ENCODE measurements at regions not wholly inside any gene's neighbourhood (a gene's known extent, or its start where the extent isn't known, plus 50 kb on each side); places are given as distances from the start of the nearest gene placed in this dataset.
"Not testable (repeated sequence)": the region's sequence is repeated elsewhere in the genome, so short reads cannot be mapped to it uniquely, and the experiment has no call there.

DNA sequence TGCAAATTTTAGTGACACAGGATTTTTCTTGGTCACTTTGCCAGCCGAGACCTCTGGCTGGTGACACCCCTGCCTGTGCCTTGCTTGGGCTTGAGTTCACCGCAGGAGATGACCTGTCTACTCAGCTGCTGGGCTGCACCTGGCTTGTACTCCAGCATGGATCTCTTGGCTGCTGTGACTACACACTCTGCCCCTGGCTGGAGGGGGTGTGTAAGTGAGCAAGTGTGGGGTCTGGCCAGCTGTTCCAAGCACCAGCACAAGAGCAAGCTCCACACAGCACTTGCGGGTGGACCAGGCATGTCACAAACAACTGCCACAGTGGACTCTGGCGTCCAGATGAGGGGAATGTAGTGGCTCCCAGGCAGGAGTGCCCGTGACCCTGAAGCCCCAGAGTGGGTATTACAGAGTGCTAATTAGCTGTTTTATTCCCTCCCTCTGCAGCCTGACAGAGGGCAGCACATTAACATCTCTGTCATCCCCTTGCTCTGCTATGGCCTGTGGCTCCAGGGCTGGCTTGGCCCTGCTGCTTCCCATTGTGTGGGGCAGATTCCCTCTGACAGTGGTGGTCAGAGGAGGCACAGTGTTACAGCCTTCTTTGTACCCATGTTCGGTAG lies 1387.2 kb downstream of the OLFM4 start:
- no peak for DNase-seq

DNA sequence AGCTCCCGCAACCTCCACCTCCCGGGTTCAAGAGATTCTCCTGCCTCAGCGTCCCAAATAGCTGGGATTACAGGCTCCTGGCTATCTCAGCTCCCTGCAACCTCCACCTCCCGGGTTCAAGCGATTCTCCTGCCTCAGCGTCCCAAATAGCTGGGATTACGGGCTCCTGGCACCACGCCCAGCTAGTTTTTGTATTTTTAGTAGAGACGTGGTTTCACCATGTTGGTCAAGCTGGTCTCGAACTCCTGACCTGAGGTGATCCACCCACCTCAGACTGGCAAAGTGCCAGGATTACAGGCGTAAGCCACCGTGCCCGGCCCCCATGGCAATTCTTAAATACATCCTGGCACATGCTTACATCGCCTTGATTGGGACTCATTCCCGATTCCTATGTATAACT lies 1394.3 kb downstream of the OLFM4 start:
- not testable (repeated sequence) for DNase-seq

- DNase-seq: no peak
These were observed 1395.7 kb downstream of the OLFM4 start for GRCh38 chr13:54424344-54424743.

GRCh38 chr13:54433493-54434206 lies 1405.0 kb downstream of the OLFM4 start:
- DNase-seq: no peak

DNA sequence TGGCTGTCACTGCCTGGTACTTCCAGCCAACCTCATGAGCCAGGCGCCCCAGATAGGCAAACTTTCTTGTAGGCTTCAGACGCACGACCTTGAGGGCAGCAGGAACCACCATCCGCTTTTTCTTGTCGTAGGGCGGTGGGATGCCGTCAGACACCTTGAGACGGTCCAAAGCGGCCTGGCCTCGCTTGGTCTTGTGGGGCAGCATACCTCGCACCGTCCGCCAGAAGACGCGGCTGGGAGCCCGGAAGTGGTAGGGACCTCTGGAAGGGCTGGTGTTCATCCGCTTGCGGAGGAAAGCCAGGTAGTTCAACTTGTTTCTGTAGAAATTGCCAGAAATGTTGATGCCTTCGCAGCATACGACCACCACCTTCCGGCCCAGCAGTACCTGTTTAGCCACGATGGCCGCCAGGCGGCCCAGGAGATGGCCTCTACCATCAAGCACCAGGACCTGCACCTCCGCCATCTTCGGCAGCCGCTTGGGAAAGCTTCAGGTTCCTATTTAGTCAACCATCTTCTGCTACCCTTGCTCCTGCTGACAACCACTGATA lies 1412.3 kb downstream of the OLFM4 start:
- DNase-seq: not testable (repeated sequence)

- DNase-seq: no peak
These were observed 1416.8 kb downstream of the OLFM4 start for GRCh38 chr13:54445453-54445852.

DNA sequence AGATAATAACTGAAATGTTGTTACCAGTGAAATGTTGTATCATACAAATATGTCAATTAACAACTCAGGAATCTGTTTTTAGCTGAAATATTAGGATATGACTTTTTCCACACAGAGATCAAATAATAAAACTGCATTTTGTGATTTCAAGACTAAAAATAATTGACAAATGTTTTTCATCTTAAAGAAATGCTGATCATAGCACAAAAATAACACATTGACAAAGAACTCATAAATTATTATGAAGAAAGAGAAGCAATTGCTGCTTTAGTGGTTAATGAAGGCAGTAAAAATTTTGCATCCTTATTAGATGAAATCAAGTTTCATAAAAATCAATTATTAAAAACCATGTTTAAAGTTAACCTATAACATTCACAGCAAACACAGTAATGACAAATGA lies 1417.3 kb downstream of the OLFM4 start:
- no peak for DNase-seq

DNA sequence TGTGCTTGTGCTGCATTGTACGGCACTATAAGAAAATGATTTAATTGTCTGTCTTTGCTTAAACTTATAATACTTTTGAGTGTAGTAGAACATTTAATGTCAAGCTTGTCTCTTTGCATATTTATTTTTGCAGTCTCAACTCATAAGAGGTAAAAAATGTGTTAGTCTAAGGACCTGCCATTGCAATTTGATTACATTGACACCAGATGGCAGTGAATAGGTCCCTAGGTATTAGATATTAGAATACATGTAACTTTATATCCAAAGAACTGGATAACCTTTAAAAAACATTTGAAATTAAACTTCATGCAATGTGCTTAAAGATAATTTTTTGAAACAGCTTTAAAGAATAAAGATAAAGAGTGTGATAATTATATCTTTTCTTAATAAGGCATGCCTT lies 1421.3 kb downstream of the OLFM4 start:
- DNase-seq: no peak

GRCh38 chr13:54484166-54484565 lies 1455.6 kb downstream of the OLFM4 start:
- no peak for DNase-seq

- DNase-seq: no peak
These were observed 1458.0 kb downstream of the OLFM4 start for GRCh38 chr13:54486421-54487166.

GRCh38 chr13:54489359-54489758 lies 1460.7 kb downstream of the OLFM4 start:
- no peak for DNase-seq

DNA sequence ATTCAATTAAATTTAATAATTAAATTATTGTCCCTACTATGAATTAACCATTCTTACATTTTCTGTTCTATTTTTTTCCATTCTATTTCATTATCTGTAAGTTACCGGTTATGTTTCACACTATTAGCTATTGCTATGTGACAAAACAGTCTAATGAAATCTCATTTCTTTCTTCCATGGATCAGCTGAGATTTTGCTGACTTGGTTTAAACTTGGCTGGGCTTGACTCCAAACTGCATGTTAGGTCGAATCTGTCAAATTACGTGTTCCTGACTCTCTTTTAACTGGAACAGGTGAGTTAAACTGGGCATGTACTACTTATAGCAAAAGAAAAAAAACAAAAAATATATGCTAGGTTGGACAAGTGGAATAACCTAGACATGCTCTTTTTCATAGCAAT lies 1464.4 kb downstream of the OLFM4 start:
- no peak for DNase-seq

- DNase-seq: no peak
These were observed 1482.8 kb downstream of the OLFM4 start for GRCh38 chr13:54511366-54511765.

- DNase-seq: no peak
These were observed 1484.6 kb downstream of the OLFM4 start for GRCh38 chr13:54513254-54513653.

DNA sequence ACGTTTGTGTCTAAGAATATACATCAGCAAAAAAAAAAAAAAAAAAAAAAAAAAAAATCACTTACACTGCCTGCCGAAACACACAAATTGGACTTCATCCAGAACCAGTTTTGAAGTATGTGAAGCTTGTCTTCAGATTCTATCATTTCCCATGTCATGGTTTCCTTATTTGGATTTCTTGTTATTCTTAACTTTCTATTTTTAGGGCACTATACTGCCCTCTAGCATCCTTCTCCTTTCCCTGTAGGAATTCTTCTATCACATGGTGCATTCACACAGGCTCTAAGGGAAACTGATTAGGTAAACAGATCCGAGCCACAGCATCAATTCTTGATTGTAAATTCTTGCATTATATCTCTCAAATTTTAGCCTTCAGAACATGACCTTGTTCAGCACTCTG lies 1507.5 kb downstream of the OLFM4 start:
- no peak for DNase-seq

DNA sequence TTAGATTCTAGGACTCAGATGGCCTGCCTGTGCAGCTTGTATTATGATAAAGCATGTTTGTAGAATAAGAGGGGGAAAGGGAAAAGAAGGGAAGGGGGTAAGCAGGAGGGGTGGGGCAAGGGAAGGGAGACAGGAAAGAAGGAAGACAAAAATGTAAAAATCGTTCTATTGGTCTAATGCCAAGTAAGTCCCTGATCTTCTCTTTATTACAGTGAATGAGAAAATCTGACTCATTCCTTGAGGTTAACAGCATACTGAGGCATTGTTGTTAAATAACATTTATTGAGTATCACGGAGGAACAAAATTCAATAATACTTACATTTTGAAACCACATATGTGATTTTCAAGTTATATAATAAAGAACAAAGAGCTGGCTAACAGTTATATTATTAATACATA lies 1534.7 kb downstream of the OLFM4 start:
- DNase-seq: no peak

GRCh38 chr13:54572037-54572436 lies 1543.4 kb downstream of the OLFM4 start:
- DNase-seq: not testable (repeated sequence)

DNA sequence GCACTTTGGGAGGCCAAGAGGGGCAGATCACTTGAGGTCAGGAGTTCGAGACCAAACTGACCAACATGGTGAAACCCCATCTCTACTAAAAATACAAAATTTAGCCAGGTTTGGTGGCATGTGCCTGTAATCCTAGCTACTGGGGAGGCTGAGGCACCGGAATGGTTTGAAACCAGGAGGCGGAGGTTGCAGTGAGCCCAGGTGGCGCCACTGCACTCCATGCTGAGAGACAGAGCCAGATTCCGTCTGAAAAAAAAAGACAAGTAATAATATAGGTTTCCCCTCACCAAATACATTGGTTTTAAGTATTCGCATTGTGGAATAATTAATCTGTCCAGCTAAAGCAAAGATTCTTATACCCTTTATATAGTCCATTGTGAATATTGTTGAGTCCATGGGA lies 1544.6 kb downstream of the OLFM4 start:
- no peak for DNase-seq

- DNase-seq: no peak
These were observed 1546.2 kb downstream of the OLFM4 start for GRCh38 chr13:54574791-54575190.

GRCh38 chr13:54591540-54591939 lies 1562.9 kb downstream of the OLFM4 start:
- no peak for DNase-seq

GRCh38 chr13:54592201-54592600 lies 1563.6 kb downstream of the OLFM4 start:
- no peak for DNase-seq

- DNase-seq: no peak
These were observed 1564.9 kb downstream of the OLFM4 start for GRCh38 chr13:54593504-54593903.

- DNase-seq: no peak
These were observed 1569.0 kb downstream of the OLFM4 start for GRCh38 chr13:54597540-54598088.

DNA sequence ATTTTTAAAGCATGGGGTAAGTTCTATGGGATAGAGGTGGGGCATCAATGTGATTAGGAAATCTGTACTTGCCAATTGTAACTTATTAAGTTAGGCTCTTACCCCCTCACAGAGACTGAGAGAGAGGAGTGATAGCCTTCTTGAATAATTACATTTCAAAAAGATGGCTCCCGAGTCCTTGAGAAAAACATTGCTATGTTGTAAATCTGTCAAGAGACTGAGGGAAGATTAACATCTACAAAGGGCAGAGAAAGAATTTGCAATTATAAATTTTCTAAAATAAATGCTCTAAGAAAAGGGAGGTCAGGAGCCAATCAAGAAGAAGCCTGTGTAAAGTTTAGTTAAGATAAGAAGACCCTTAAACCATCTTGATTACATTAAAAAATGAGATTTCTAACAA lies 1570.8 kb downstream of the OLFM4 start:
- DNase-seq: no peak
